Hematopoietic multipotent progenitor cell treated with erythropoietin and hydrocortisone succinate and interleukin-3 and kit ligand, for 8 days (in vitro differentiated cells): ENCODE measurements at regions not wholly inside any gene's neighbourhood (a gene's known extent, or its start where the extent isn't known, plus 50 kb on each side); places are given as distances from the start of the nearest gene placed in this dataset.
"Not testable (repeated sequence)": the region's sequence is repeated elsewhere in the genome, so short reads cannot be mapped to it uniquely, and the experiment has no call there.

Source experiments
- DNase-seq: peaks from one replicate; pipeline ENCODE4 v3.0.0-alpha.2; 2015

GRCh38 chr5:8491254-8491653 is 622.3 kb downstream of the MTRR start:
- DNase-seq = no peak

GRCh38 chr5:8493176-8493575 is 624.2 kb downstream of the MTRR start:
- no peak for DNase-seq

GRCh38 chr5:8500426-8500825 is 631.5 kb downstream of the MTRR start:
- DNase-seq = no peak

DNA sequence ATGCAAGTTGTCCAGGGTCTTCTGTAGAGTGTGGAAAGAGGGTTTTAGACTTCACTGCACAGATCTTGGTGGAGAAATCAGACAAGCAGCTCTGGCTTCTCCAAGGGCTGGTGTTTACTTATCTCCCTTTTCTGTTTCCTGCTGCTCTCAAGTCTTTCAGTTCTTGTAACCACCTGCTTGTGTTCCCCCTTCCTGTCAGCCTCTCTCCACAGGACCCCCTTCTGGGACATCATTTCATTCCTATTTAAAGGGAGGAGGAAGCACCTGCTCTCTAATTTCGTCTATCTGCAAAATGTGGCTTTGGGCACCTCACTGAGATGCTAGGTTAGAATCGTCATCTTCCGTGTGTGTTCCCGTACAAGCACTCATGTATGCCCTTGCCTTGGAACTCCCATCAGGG is 636.2 kb downstream of the MTRR start:
- no peak for DNase-seq

DNA sequence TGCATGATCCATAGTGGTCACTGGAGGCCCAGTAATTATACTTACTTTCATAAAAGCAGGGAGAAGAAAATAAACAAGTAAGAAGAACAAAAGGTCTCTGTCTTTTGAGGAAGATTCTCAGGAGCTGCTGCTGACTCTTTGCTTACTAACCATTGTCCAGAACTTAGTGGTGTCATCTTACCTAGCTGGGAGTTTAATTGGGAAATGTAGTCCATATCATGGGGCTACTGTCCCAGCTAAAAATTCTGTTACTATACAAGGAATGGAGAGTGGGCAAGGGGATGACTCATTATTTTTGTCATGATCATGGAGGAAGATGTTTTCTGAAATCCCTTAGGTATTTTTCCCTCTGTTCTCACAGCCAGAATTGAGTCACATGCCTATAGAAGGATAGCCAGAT is 639.3 kb downstream of the MTRR start:
- DNase-seq = no peak

DNA sequence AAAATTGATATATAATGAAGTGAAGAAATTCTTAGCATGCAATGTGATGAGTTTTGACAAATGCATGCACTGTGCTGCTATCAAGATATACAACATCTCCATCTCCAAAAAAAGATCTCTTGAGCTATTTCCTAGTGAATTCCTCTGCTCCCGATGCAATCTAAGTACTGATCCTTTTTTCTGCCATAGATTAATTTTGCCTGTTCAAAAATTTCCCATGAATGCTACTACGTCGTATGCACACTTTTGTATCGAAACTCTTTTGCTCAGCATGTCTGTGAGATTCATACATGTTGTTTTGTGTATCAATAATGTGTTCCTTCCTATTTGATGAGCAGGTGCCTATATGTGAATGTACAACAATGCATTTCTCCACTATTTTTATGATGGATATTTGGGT is 647.4 kb downstream of the MTRR start:
- no peak for DNase-seq

- no peak for DNase-seq
Measured at GRCh38 chr5:8517456-8517855, 648.5 kb downstream of the MTRR start.

DNA sequence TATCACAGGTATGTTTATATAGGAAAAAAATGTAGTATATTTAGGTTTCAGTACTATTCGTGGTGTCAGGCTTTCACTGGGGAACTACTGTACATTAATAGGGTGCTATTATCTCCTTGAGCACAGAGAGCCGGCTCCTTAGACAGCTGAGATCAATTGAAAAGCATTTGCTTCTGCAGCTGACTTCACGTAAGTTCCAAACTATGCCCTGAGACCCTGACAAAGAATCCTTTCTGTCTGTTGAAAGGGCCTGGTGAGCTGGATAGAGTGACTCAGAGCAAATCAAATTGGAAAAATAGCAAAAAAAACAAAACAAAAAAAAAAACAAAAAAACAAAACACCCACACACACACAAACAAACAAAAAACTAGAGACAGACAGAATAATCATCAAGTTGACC is 652.0 kb downstream of the MTRR start:
- DNase-seq = no peak

- no peak for DNase-seq
Measured at GRCh38 chr5:8521991-8522390, 653.0 kb downstream of the MTRR start.

DNA sequence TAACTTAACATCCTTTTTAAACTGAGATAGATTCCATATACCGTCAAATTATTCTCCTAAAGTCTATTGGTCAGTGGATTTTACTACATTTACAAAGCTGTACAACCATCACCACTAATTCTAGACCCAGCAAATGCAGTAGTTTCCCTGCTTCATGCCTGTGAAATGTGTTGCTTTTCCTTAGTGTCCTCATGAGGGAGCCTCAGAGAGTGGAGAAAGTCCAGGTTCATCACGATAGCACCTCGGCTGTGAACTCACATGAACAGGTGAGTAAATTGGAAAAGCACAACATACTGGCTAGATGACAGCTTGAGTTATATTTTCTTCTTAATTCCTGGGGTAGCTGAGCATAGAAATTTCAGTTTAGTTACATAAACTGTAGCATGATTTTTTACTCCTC is 653.7 kb downstream of the MTRR start:
- DNase-seq = no peak

- no peak for DNase-seq
Measured at GRCh38 chr5:8523501-8523900, 654.6 kb downstream of the MTRR start.

DNA sequence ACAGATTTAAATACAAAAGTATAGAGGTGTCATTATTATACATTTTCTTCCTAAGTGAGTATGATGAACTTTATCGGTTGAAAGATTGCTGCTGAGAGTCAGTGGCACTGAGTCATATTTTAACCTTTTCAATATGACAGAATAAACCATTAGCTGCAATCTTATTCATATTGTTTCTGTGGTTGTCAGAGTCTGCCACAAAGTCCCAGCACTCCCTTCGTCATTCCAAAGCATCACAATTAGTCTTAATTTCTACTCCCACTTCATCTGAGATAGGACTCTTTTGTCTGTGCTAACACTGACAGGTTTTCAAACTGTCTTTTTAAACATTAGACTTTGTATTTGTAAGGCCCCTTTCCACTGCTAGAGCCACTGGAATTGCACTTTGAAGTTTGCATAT is 656.9 kb downstream of the MTRR start:
- DNase-seq = no peak

DNA sequence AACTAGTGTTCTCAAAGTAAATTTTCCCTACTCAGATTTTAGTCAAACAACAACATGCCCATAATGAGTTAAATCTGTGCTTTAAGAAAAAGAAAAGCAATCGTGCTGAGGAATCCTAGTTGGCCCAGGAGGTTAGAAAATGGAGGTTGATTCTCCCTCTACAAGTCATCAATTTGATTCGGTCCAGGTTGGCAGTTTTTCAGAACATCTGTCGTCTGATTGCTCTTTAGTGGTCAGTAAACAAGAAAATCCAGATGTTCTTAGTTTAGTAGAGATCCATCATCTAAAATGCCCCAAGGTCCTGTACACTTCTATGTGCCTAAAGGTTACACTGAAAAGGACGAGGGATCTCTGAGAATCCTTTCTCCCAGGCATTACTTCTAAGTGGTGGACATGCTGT is 659.2 kb downstream of the MTRR start:
- no peak for DNase-seq

GRCh38 chr5:8538821-8539220 is 669.9 kb downstream of the MTRR start:
- DNase-seq = no peak

- DNase-seq = no peak
Measured at GRCh38 chr5:8540317-8540716, 671.4 kb downstream of the MTRR start.

- DNase-seq = no peak
Measured at GRCh38 chr5:8550921-8551320, 682.0 kb downstream of the MTRR start.

- no peak for DNase-seq
Measured at GRCh38 chr5:8553364-8553763, 684.4 kb downstream of the MTRR start.

GRCh38 chr5:8557728-8558127 is 688.8 kb downstream of the MTRR start:
- no peak for DNase-seq

GRCh38 chr5:8560776-8561175 is 691.8 kb downstream of the MTRR start:
- no peak for DNase-seq

GRCh38 chr5:8561224-8561840 is 692.4 kb downstream of the MTRR start:
- no peak for DNase-seq

GRCh38 chr5:8561854-8562253 is 692.9 kb downstream of the MTRR start:
- DNase-seq = no peak

DNA sequence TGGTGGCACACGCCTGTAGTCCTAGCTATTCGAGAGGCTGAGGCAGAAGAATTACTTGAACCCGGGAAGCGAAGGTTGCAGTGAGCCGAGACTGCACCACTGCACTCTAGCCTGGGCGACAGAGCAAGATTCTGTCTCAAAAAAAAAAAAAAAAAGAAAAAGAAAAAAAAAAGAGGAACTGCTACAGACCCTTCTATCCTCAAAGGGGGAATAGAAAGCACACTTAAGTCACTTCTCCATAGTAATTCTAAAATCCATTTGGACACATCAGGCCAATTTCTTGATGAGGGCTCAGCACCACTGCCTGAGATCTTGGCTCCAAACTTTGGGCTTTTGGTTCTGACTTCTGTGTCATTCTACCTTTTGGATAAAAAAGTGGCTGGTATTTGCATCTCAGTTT is 694.6 kb downstream of the MTRR start:
- DNase-seq = not testable (repeated sequence)

DNA sequence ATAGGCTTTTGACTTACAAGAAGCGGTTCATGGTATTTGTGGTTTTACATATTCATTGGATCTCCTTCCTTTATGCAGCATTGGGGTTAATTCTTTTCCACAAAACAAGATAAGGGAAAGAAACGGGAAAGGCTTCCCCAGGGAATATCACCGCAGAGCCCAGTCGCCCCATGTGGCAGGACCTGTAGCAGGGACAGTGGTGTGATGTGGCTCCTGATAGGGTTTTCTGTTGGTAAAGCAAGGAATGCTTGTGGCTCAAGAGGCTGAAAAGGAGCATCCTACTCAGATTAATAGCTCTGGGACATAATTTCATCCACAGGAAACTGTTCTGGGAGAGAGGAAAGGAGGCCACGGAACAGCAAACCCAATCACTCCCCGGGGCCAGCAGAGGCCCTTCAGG is 699.9 kb downstream of the MTRR start:
- DNase-seq = no peak

- no peak for DNase-seq
Measured at GRCh38 chr5:8570528-8570927, 701.6 kb downstream of the MTRR start.

- DNase-seq = no peak
Measured at GRCh38 chr5:8576178-8576577, 707.2 kb downstream of the MTRR start.

GRCh38 chr5:8577792-8578191 is 708.8 kb downstream of the MTRR start:
- no peak for DNase-seq
